ENCODE measurements at regions not wholly inside any gene's neighbourhood (a gene's known extent, or its start where the extent isn't known, plus 50 kb on each side); places are given as distances from the start of the nearest gene placed in this dataset.

DNA sequence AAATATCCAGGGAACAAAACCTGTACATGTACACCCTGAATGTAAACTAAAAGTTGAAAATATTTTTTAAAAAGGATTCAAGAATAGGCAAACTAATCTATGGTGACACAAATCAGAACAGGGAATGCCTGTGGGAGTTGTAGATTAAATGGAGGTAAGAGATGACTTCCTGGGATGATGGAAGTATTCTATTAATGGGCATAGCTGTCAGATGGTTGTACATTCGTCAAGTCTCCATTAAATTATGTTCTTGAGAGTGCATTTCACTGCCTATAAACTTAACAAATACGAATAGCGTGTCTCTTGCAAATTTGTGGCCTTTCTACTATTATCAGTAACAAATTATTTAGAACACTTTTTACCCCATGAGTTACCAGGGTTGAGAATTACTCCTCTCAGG is 207.0 kb downstream of the HNMT start:
- Histone ChIP-seq H3K36me3 (no peaks in the 10 kb centered on the region), H3K9me3 (no peaks in the 10 kb centered on the region), H3K27ac (no peak overlapping the region), H3K27me3 (no peaks in the 10 kb centered on the region), H3K4me1 (no peaks in the 10 kb centered on the region), H3K4me3 (no peak overlapping the region)
- ATAC-seq (no peak), DNase-seq (no peak)
- intact Hi-C loops (cut with DNase I) = no loop called here
- TF ChIP-seq CTCF (IDR thresholded peaks at IDR 0.05) = no peak

- no peaks in the 10 kb centered on the region for H3K9me3 ChIP-seq
- no peak for ATAC-seq
- H3K27ac ChIP-seq = no peak overlapping the region
- intact Hi-C loops (cut with DNase I) = no loop called here
- H3K4me3 ChIP-seq = no peak overlapping the region
- H3K36me3 ChIP-seq = no peaks in the 10 kb centered on the region
- no peaks in the 10 kb centered on the region for H3K27me3 ChIP-seq
- no peak for DNase-seq
- TF ChIP-seq CTCF (IDR thresholded peaks at IDR 0.05) = no peak
- H3K4me1 ChIP-seq = no peaks in the 10 kb centered on the region
These were observed 210.8 kb downstream of the HNMT start for GRCh38 chr2:138175066-138175465.

- DNase-seq = no peak
- no peaks in the 10 kb centered on the region for H3K4me1 ChIP-seq
- TF ChIP-seq CTCF (IDR thresholded peaks at IDR 0.05) = no peak
- intact Hi-C loops (cut with DNase I) = no loop called here
- H3K9me3 ChIP-seq = no peaks in the 10 kb centered on the region
- ATAC-seq = no peak
- no peak overlapping the region for H3K27ac ChIP-seq
- no peak overlapping the region for H3K4me3 ChIP-seq
- H3K27me3 ChIP-seq = no peaks in the 10 kb centered on the region
- no peaks in the 10 kb centered on the region for H3K36me3 ChIP-seq
These were observed 212.7 kb downstream of the HNMT start for GRCh38 chr2:138176862-138177439.

GRCh38 chr2:138177693-138178092 is 213.4 kb downstream of the HNMT start:
- ATAC-seq (no peak), DNase-seq (no peak)
- intact Hi-C loops (cut with DNase I) = no loop called here
- Histone ChIP-seq H3K4me1 (no peaks in the 10 kb centered on the region), H3K27me3 (no peaks in the 10 kb centered on the region), H3K36me3 (no peaks in the 10 kb centered on the region), H3K9me3 (no peaks in the 10 kb centered on the region), H3K27ac (no peak overlapping the region), H3K4me3 (no peak overlapping the region)
- TF ChIP-seq CTCF (IDR thresholded peaks at IDR 0.05) = no peak

DNA sequence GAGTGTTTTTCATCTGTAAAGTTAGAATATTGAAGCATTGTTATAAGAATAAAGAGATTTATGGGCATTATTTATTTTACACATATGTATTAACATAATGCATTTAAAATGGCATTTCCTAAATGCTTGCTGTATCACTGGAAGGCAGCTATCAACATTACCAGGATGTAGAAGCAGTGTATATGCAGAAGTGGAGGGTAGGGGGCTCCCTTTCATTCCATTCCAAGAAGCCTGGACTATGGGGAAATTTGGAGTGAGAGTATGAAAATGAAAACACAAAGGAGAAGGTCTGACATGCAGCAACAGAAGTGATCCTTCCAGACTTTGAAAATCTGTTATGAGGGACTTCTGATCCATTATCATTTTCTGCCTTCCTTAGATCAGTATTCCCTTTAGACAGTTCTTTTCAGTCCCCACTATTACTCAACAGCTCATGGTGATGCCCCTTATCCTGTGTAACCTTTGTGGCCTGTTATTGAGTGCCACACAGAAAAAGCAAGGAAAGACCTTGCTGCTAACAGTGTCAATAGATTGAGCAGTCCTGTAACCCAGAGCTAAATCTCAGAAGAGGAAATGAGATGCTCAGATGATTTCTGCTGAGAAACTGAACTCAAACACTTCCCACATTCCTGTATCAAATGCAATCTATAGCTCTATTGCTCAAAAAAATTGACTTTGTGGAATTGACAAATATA is 216.6 kb downstream of the HNMT start:
- no peak overlapping the region for H3K4me3 ChIP-seq
- H3K9me3 ChIP-seq = no peaks in the 10 kb centered on the region

More for the DNA sequence above, 216.6 kb downstream of the HNMT start:
- no peak for TF ChIP-seq CTCF (IDR thresholded peaks at IDR 0.05)
- no peaks in the 10 kb centered on the region for H3K27me3 ChIP-seq
- no peak overlapping the region for H3K27ac ChIP-seq
- H3K36me3 ChIP-seq = no peaks in the 10 kb centered on the region
- ATAC-seq (no peak), DNase-seq (no peak)
- intact Hi-C loops (cut with DNase I) = no loop called here
- no peaks in the 10 kb centered on the region for H3K4me1 ChIP-seq
